GM12878 (cell line): ENCODE measurements at regions not wholly inside any gene's neighbourhood (a gene's known extent, or its start where the extent isn't known, plus 50 kb on each side); places are given as distances from the start of the nearest gene placed in this dataset.

Source experiments
- ATAC-seq: fragments of 200-7000 bp; cut with Tn5 transposase; 3 replicates; pipeline ENCODE4 v1.9.1; 2020; ENCODE audit warnings: mild to moderate bottlenecking, moderate library complexity
- BruUV-seq: library from RNA; stranded (reverse); fragments of 400-500 nt; replicated peaks from 2 replicates; lab custom pipeline; 2021; lab: Mats Ljungman, UMichigan
- CTCF ChIA-PET: fragments of 300-600 bp; sonication (Branson Sonifier 250); formaldehyde crosslinking; extraction: SDS; loops from one replicate; lab custom pipeline; 2021; ENCODE audit warnings: inconsistent platforms; lab: Yijun Ruan, JAX
- POLR2A ChIA-PET: fragments of 350-600 bp; formaldehyde crosslinking; extraction: SDS; loops from one replicate; lab custom pipeline; 2021; ENCODE audit warnings: inconsistent platforms; lab: Charles Lee
- RAD21 ChIA-PET: fragments of 300-600 bp; sonication (Branson Sonifier 250); formaldehyde crosslinking; loops from one replicate; lab custom pipeline; 2023; ENCODE audit warnings: antibody characterized with exemption; ENCODE audit not compliant: unreplicated experiment; lab: Charles Lee
- SMC1A ChIA-PET: fragments of 300-600 bp; sonication (Branson Sonifier 250); formaldehyde crosslinking; loops from one replicate; lab custom pipeline; 2023; ENCODE audit not compliant: unreplicated experiment, uncharacterized antibody; lab: Charles Lee
- DNase-seq: peaks from one replicate; pipeline ENCODE4 v3.0.0-alpha.2; 2011; ENCODE audit warnings: low read depth, low spot score
- FAIRE-seq: peaks from 3 replicates; lab custom pipeline; 2011; peaks lifted over from hg19 to GRCh38; lab: Jason Lieb, UNC
- H2AFZ ChIP-seq: 2 replicates; pipeline ENCODE4 v1.6.0; 2011; ENCODE audit warnings: low read depth, low read length, control low read depth; ENCODE audit not compliant: control insufficient read depth
- H3K27ac ChIP-seq: 2 replicates; pipeline ENCODE4 v1.5.1; 2011; ENCODE audit warnings: control low read depth; ENCODE audit not compliant: control insufficient read depth, insufficient read depth
- H3K27me3 ChIP-seq, 2 experiments: replicated peaks in 1 of 2; 2 replicates each; pipeline versions ENCODE4 v1.6.0 to v1.6.1; 2011; ENCODE audit warnings: low read length in 1 of 2; ENCODE audit not compliant: control insufficient read depth in 2 of 2, insufficient read depth in 2 of 2
- H3K36me3 ChIP-seq, 2 experiments: 2 replicates each; pipeline ENCODE4 v1.5.1; 2011; ENCODE audit warnings: low read length in 1 of 2; ENCODE audit not compliant: control insufficient read depth in 2 of 2, insufficient read depth in 2 of 2
- H3K4me1 ChIP-seq: 2 replicates; pipeline ENCODE4 v1.6.1; 2011; ENCODE audit warnings: mild to moderate bottlenecking, low read length, moderate library complexity, mixed read lengths; ENCODE audit not compliant: control insufficient read depth, insufficient read depth
- H3K4me2 ChIP-seq: 2 replicates; pipeline ENCODE4 v1.6.0; 2011; ENCODE audit warnings: control low read depth; ENCODE audit not compliant: control insufficient read depth, insufficient read depth
- H3K4me3 ChIP-seq: fragments of 200-600 bp; sonication (generic); 2 replicates; pipeline ENCODE4 v1.5.1; 2016
- H3K79me2 ChIP-seq: 2 replicates; pipeline ENCODE4 v1.6.0; 2011; ENCODE audit warnings: low read length; ENCODE audit not compliant: control insufficient read depth, insufficient read depth
- H3K9ac ChIP-seq: 2 replicates; pipeline ENCODE4 v1.8.0; 2011; ENCODE audit warnings: low read length, control low read depth, mixed read lengths; ENCODE audit not compliant: control insufficient read depth, insufficient read depth
- H3K9me3 ChIP-seq: replicated peaks from 3 replicates; pipeline ENCODE4 v1.5.1; 2011; ENCODE audit warnings: mild to moderate bottlenecking, low read length; ENCODE audit not compliant: control insufficient read depth, insufficient read depth
- H4K20me1 ChIP-seq: 2 replicates; pipeline ENCODE4 v1.6.0; 2011; ENCODE audit not compliant: control insufficient read depth, insufficient read depth
- CBFB ChIP-seq: IDR thresholded peaks from 2 replicates; pipeline ENCODE4 v1.6.1; 2016; ENCODE audit warnings: antibody characterized with exemption, low read depth
- KDM1A ChIP-seq: fragments of 200-600 bp; sonication (generic); IDR thresholded peaks from 2 replicates; pipeline ENCODE4 v1.6.1; 2016; ENCODE audit warnings: borderline replicate concordance
- KLF5 ChIP-seq: fragments of 450-650 bp; IDR thresholded peaks from 2 replicates; pipeline ENCODE4 v1.6.1; 2014; ENCODE audit warnings: mild to moderate bottlenecking; ENCODE audit not compliant: partially characterized antibody
- NFYB ChIP-seq: IDR thresholded peaks from 2 replicates; pipeline ENCODE4 v1.6.1; 2011; ENCODE audit warnings: low read depth, mild to moderate bottlenecking, low read length, improper control_type of control experiment, moderate library complexity; ENCODE audit not compliant: insufficient read depth
- NR2C2 ChIP-seq: IDR thresholded peaks from 2 replicates; pipeline ENCODE4 v1.6.1; 2011; ENCODE audit warnings: borderline replicate concordance, low read depth; ENCODE audit not compliant: control insufficient read depth, insufficient read length
- REST ChIP-seq: IDR thresholded peaks from 2 replicates; pipeline ENCODE4 v1.6.1; 2012; ENCODE audit warnings: mild to moderate bottlenecking, low read depth, low read length
- RFX5 ChIP-seq: IDR thresholded peaks from 2 replicates; pipeline ENCODE4 v1.6.1; 2011; ENCODE audit warnings: low read depth, low read length, improper control_type of control experiment
- SUPT20H ChIP-seq: IDR thresholded peaks from 2 replicates; pipeline ENCODE4 v1.6.1; 2011; ENCODE audit warnings: low read depth, mild to moderate bottlenecking, low read length, moderate library complexity, borderline replicate concordance; ENCODE audit not compliant: control insufficient read depth
- ZNF24 ChIP-seq: fragments of 450-650 bp; IDR thresholded peaks from 2 replicates; pipeline ENCODE4 v1.6.1; 2017; ENCODE audit warnings: antibody characterized with exemption, mild to moderate bottlenecking
- ZNF622 ChIP-seq: fragments of 450-650 bp; IDR thresholded peaks from 2 replicates; pipeline ENCODE4 v1.6.1; 2017; ENCODE audit warnings: mild to moderate bottlenecking, inconsistent platforms
- ZNF687 ChIP-seq: fragments of 450-650 bp; IDR thresholded peaks from 2 replicates; pipeline ENCODE4 v1.6.1; 2017; ENCODE audit warnings: mild to moderate bottlenecking, moderate library complexity
- WGBS: methylation state at CpG from one replicate; pipeline ENCODE4 v1.1.6; 2016; ENCODE audit warnings: low lambda C conversion rate; ENCODE audit not compliant: insufficient replicate concordance, insufficient coverage; ENCODE audit errors: missing lambda C conversion rate; 5-methylcytosine and 5-hydroxymethylcytosine counted together
- in situ Hi-C: fragments of 300-500 bp; cut with MboI; formaldehyde crosslinking; loops from 9 replicates; pipeline ENCODE4 v1.14.3; 2018; ENCODE audit warnings: mixed read lengths
- intact Hi-C: fragments of 100-400 bp; cut with micrococcal nuclease; formaldehyde crosslinking; loops from one replicate; pipeline ENCODE4 v1.14.2; 2022; ENCODE audit not compliant: unreplicated experiment
- TF ChIP-seq, protein P1 (sequence below): fragments of 450-650 bp; IDR thresholded peaks from 2 replicates; pipeline ENCODE4 v1.6.1; 2016; ENCODE audit warnings: mild to moderate bottlenecking
- TF ChIP-seq, protein P2 (sequence below): IDR thresholded peaks from 2 replicates; pipeline ENCODE4 v1.6.1; 2011; ENCODE audit warnings: low read depth, mild to moderate bottlenecking, low read length, moderate library complexity, borderline replicate concordance; ENCODE audit errors: extremely low read depth

GRCh38 chr14:84197704-84198103 is 1332.2 kb upstream of the FLRT2 start:
- H3K4me2 ChIP-seq, result no peak overlapping the region
- H3K36me3 ChIP-seq, result no peaks in the 10 kb centered on the region
- no peak overlapping the region for H3K4me3 ChIP-seq
- no CpG with 5 or more reads among the region's 1 CpG for WGBS
- ChIA-PET CTCF (no interaction called here), POLR2A (no interaction called here), SMC1A (no interaction called here), RAD21 (no interaction called here)
- TF ChIP-seq NR2C2 (no peak), CBFB (no peak), KLF5 (no peak), NFYB (no peak), ZNF24 (no peak), KDM1A (no peak), ZNF687 (no peak), RFX5 (no peak), REST (no peak), ZNF622 (no peak), SUPT20H (no peak)
- TF ChIP-seq, protein P1, sequence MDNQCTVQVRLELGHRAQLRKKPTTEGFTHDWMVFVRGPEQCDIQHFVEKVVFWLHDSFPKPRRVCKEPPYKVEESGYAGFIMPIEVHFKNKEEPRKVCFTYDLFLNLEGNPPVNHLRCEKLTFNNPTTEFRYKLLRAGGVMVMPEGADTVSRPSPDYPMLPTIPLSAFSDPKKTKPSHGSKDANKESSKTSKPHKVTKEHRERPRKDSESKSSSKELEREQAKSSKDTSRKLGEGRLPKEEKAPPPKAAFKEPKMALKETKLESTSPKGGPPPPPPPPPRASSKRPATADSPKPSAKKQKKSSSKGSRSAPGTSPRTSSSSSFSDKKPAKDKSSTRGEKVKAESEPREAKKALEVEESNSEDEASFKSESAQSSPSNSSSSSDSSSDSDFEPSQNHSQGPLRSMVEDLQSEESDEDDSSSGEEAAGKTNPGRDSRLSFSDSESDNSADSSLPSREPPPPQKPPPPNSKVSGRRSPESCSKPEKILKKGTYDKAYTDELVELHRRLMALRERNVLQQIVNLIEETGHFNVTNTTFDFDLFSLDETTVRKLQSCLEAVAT, result no peak
- TF ChIP-seq, protein P2, sequence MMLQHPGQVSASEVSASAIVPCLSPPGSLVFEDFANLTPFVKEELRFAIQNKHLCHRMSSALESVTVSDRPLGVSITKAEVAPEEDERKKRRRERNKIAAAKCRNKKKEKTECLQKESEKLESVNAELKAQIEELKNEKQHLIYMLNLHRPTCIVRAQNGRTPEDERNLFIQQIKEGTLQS, result no peak
- no peaks in the 10 kb centered on the region for H3K4me1 ChIP-seq
- no peaks in the 10 kb centered on the region; the same call in 2 of the 3 replicates for H3K9me3 ChIP-seq
- no peaks in the 10 kb centered on the region for H3K27me3 ChIP-seq
- FAIRE-seq (no peak), ATAC-seq (no peak), DNase-seq (no peak)
- H2AFZ ChIP-seq, result no peak overlapping the region
- intact Hi-C loops, result no loop called here
- no TSS peak for BruUV-seq
- H4K20me1 ChIP-seq, result no peaks in the 10 kb centered on the region
- H3K27ac ChIP-seq, result no peak overlapping the region
- in situ Hi-C loops, result no loop called here
- H3K79me2 ChIP-seq, result no peaks in the 10 kb centered on the region
- no peak overlapping the region for H3K9ac ChIP-seq
